ENCODE measurements at regions not wholly inside any gene's neighbourhood (a gene's known extent, or its start where the extent isn't known, plus 50 kb on each side); places are given as distances from the start of the nearest gene placed in this dataset.
"Not testable (repeated sequence)": the region's sequence is repeated elsewhere in the genome, so short reads cannot be mapped to it uniquely, and the experiment has no call there.

GRCh38 chr5:26343801-26344325 lies 694.5 kb downstream of the CDH9 start:
- H3K4me3 ChIP-seq (ENCODE audit: low read depth, low read length), result no peak overlapping the region
- ChIA-PET CTCF (no interaction called here), POLR2A (no interaction called here)
- no peak for TF ChIP-seq CTCF (IDR thresholded peaks at IDR 0.05; ENCODE audit: insufficient read depth, low read length, missing control alignments)
- DNase-seq (ENCODE audit: low read depth, low spot score), result no peak

- DNase-seq (ENCODE audit: low read depth, low spot score), result no peak
- CTCF ChIA-PET, result no interaction called here
- POLR2A ChIA-PET, result no interaction called here
- TF ChIP-seq CTCF (IDR thresholded peaks at IDR 0.05; ENCODE audit: insufficient read depth, low read length, missing control alignments), result no peak
- no peak overlapping the region for H3K4me3 ChIP-seq (ENCODE audit: low read depth, low read length)
These were observed 698.8 kb downstream of the CDH9 start for GRCh38 chr5:26339576-26339975.

GRCh38 chr5:26329562-26330189 lies 708.7 kb downstream of the CDH9 start:
- no peak for DNase-seq (ENCODE audit: low read depth, low spot score)
- H3K4me3 ChIP-seq (ENCODE audit: low read depth, low read length), result no peak overlapping the region
- ChIA-PET CTCF (no interaction called here), POLR2A (no interaction called here)
- no peak for TF ChIP-seq CTCF (IDR thresholded peaks at IDR 0.05; ENCODE audit: insufficient read depth, low read length, missing control alignments)

GRCh38 chr5:26326153-26326759 lies 712.1 kb downstream of the CDH9 start:
- no peak for DNase-seq (ENCODE audit: low read depth, low spot score)
- TF ChIP-seq CTCF (IDR thresholded peaks at IDR 0.05; ENCODE audit: insufficient read depth, low read length, missing control alignments), result no peak
- ChIA-PET POLR2A (no interaction called here), CTCF (no interaction called here)
- H3K4me3 ChIP-seq (ENCODE audit: low read depth, low read length), result no peak overlapping the region

- H3K4me3 ChIP-seq (ENCODE audit: low read depth, low read length); CTCF ChIA-PET; POLR2A ChIA-PET; DNase-seq (ENCODE audit: low read depth, low spot score): not testable (repeated sequence)
These were observed 713.0 kb downstream of the CDH9 start for GRCh38 chr5:26325432-26325831.

- CTCF ChIA-PET; H3K4me3 ChIP-seq (ENCODE audit: low read depth, low read length); DNase-seq (ENCODE audit: low read depth, low spot score); POLR2A ChIA-PET: not testable (repeated sequence)
These were observed 714.0 kb downstream of the CDH9 start for GRCh38 chr5:26324273-26324895.

GRCh38 chr5:26323794-26324193 lies 714.6 kb downstream of the CDH9 start:
- no peak overlapping the region for H3K4me3 ChIP-seq (ENCODE audit: low read depth, low read length)
- TF ChIP-seq CTCF (IDR thresholded peaks at IDR 0.05; ENCODE audit: insufficient read depth, low read length, missing control alignments), result no peak
- POLR2A ChIA-PET, result no interaction called here
- CTCF ChIA-PET, result no interaction called here
- no peak for DNase-seq (ENCODE audit: low read depth, low spot score)

Measured in AG04449 (cell line).